ENCODE measurements at regions not wholly inside any gene's neighbourhood (a gene's known extent, or its start where the extent isn't known, plus 50 kb on each side); places are given as distances from the start of the nearest gene placed in this dataset.

DNA sequence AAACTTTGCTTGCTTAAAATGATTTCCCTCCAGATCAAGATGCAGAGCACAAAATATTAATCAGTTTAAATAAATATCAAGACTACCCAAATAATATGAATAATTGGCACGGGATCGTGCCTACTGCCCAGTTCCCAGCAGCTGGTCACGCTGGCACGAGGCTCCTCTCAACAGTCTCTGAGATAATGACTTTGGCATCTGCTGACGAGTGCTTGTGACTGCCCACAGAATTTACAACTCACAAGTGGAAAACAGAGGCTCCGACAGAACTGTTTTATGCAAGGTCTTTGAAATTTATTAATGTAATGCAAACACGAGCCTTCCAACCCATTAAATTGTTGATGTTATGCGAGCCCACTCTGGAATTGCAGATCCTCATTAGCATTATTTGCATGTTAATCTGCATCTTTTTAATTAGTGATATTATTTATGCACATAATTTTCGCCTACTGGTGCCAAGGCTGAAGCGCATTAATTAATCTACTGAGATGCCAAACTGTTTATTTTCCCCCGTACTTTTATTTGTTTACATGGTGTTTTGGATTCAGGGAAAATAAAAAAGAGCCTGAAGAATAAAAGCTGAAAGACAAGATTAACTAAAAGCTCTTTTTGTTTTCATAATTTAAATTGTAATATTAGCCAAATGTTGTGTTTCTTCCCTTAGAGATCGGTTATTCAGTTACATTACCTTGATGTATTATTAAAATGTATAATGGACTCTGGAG, 369.3 kb upstream of the IRX1 start:
- H3K18ac ChIP-seq (ENCODE audit: extremely low read depth, low read length): no peak overlapping the region
- H2BK15ac ChIP-seq (ENCODE audit: low read length): no peak overlapping the region
- H2BK5ac ChIP-seq (ENCODE audit: low read depth, low read length): no peak overlapping the region
- no peak overlapping the region for H3K9ac ChIP-seq (replicated peaks in 1 of 4; ENCODE audit: extremely low read depth in 1 of 4, low read depth in 3 of 4, low read length in 3 of 4)
- no peak overlapping the region for H3K4ac ChIP-seq (replicated peaks; ENCODE audit: insufficient read length, low read depth, low read length)
- H3K27ac ChIP-seq (ENCODE audit: low read depth, low read length): no peak overlapping the region
- no peak overlapping the region for H2AFZ ChIP-seq (ENCODE audit: low read length)
- no peaks in the 10 kb centered on the region for H3K27me3 ChIP-seq (replicated peaks in 1 of 4; ENCODE audit: control insufficient read depth in 3 of 4, extremely low read depth in 1 of 4, insufficient read depth in 3 of 4, low read length in 3 of 4)
- H3K79me2 ChIP-seq (ENCODE audit: control insufficient read depth in 1 of 2, insufficient read depth in 2 of 2, low read length in 2 of 2): no peaks in the 10 kb centered on the region
- no peak overlapping the region for H3K14ac ChIP-seq (ENCODE audit: insufficient read length)
- H4K20me1 ChIP-seq (replicated peaks in 1 of 2; ENCODE audit: control insufficient read depth in 1 of 2, insufficient read depth in 2 of 2, low read length in 2 of 2): peaks cover 0 to 2% of the 10 kb centered on the region in 2 experiments
- no peak for FAIRE-seq
- DNase-seq (ENCODE audit: low read depth in 1 of 2, low spot score in 2 of 2): no peak
- H2BK120ac ChIP-seq (replicated peaks; ENCODE audit: low read depth, low read length): no peak overlapping the region
- H2AK5ac ChIP-seq (ENCODE audit: low read depth, low read length): no peak overlapping the region
- no peak overlapping the region for H3K4me2 ChIP-seq (ENCODE audit: insufficient read depth in 1 of 2, low read depth in 2 of 2, low read length in 2 of 2)
- peaks cover 0 to 4% (median 0%) of the 10 kb centered on the region in 4 experiments; a peak in 2 of 7 replicates for H3K4me1 ChIP-seq (replicated peaks in 1 of 4; ENCODE audit: control insufficient read depth in 3 of 4, insufficient read depth in 4 of 4, low read length in 3 of 4)
- no peak overlapping the region for H4K5ac ChIP-seq (ENCODE audit: insufficient read length, low read depth, low read length)
- H4K91ac ChIP-seq (replicated peaks; ENCODE audit: insufficient read length, low read length): no peak overlapping the region
- no peak overlapping the region for H3K23ac ChIP-seq (ENCODE audit: insufficient read length)
- no peak overlapping the region for H3K4me3 ChIP-seq (ENCODE audit: extremely low read depth in 1 of 4, insufficient read depth in 2 of 4, low read depth in 3 of 4, low read length in 4 of 4)
- H3K56ac ChIP-seq (replicated peaks; ENCODE audit: insufficient read length, low read depth, low read length): no peak overlapping the region
- H3K9me3 ChIP-seq (ENCODE audit: insufficient read depth in 2 of 2, low read depth in 1 of 2, low read length in 1 of 2): no peaks in the 10 kb centered on the region
- no peak overlapping the region for H2BK20ac ChIP-seq (ENCODE audit: low read length)
- WGBS, 2 experiments (ENCODE audit: extremely low coverage in 1 of 2, insufficient coverage in 1 of 2, insufficient read length in 1 of 2, insufficient replicate concordance in 2 of 2, low coverage in 1 of 2, low lambda C conversion rate in 2 of 2, missing lambda C conversion rate in 1 of 2): 85% methylated on average over 12 of the region's 12 CpGs; no CpG with 5 or more reads in 1 of the 2 experiments
- H3K79me1 ChIP-seq (ENCODE audit: low read depth, low read length): no peaks in the 10 kb centered on the region
- no peaks in the 10 kb centered on the region for H3K23me2 ChIP-seq (ENCODE audit: low read depth, low read length)
- ChIA-PET CTCF (ENCODE audit: partially characterized antibody) (interaction anchor here (1.8 kb wide), 1 partner anchor 12 kb away, joined by 4 read pairs; no protein-coding TSS in a partner anchor), POLR2A (ENCODE audit: partially characterized antibody) (no interaction called here)
- H3K36me3 ChIP-seq (ENCODE audit: control insufficient read depth in 2 of 4, insufficient read depth in 4 of 4, low read length in 3 of 4): no peaks in the 10 kb centered on the region
- H2BK12ac ChIP-seq (ENCODE audit: low read depth, low read length): no peak overlapping the region
- H4K8ac ChIP-seq (ENCODE audit: extremely low read depth, insufficient read depth, low read length): no peak overlapping the region
- TF ChIP-seq NANOG (IDR thresholded peaks at IDR 0.05; ENCODE audit: insufficient read depth, low read depth, low read length, poor library complexity, severe bottlenecking): no peak
- TF ChIP-seq TCF12 (IDR thresholded peaks at IDR 0.05; ENCODE audit: low read depth, low read length): no peak
- TF ChIP-seq FOSL1 (IDR thresholded peaks at IDR 0.05; ENCODE audit: insufficient read depth, low read depth, low read length): no peak
- TF ChIP-seq GABPA (IDR thresholded peaks at IDR 0.05; ENCODE audit: borderline replicate concordance, insufficient read depth, low read length): no peak
- TF ChIP-seq SIRT6 (IDR thresholded peaks at IDR 0.05; ENCODE audit: low read length): no peak
- no peak for TF ChIP-seq TAF1 (IDR thresholded peaks at IDR 0.05; ENCODE audit: low read depth, low read length)
- TF ChIP-seq RFX5 (IDR thresholded peaks at IDR 0.05; ENCODE audit: borderline replicate concordance, low read depth, low read length): no peak
- no peak for TF ChIP-seq CHD1 (IDR thresholded peaks at IDR 0.05; ENCODE audit: low read depth, low read length)
- TF ChIP-seq, protein P1, sequence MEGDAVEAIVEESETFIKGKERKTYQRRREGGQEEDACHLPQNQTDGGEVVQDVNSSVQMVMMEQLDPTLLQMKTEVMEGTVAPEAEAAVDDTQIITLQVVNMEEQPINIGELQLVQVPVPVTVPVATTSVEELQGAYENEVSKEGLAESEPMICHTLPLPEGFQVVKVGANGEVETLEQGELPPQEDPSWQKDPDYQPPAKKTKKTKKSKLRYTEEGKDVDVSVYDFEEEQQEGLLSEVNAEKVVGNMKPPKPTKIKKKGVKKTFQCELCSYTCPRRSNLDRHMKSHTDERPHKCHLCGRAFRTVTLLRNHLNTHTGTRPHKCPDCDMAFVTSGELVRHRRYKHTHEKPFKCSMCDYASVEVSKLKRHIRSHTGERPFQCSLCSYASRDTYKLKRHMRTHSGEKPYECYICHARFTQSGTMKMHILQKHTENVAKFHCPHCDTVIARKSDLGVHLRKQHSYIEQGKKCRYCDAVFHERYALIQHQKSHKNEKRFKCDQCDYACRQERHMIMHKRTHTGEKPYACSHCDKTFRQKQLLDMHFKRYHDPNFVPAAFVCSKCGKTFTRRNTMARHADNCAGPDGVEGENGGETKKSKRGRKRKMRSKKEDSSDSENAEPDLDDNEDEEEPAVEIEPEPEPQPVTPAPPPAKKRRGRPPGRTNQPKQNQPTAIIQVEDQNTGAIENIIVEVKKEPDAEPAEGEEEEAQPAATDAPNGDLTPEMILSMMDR (IDR thresholded peaks at IDR 0.05; ENCODE audit: control extremely low read depth in 1 of 3, insufficient read depth in 1 of 3, low read depth in 1 of 3, low read length in 3 of 3): no peak
- no peak for TF ChIP-seq SP1 (IDR thresholded peaks at IDR 0.05; ENCODE audit: low read depth, low read length)
- no peak for TF ChIP-seq CTBP2 (IDR thresholded peaks at IDR 0.05; ENCODE audit: borderline replicate concordance, insufficient read depth, insufficient read length, low read length)
